HG02759 (cell line): ENCODE measurements at regions not wholly inside any gene's neighbourhood (a gene's known extent, or its start where the extent isn't known, plus 50 kb on each side); places are given as distances from the start of the nearest gene placed in this dataset.
A peak's percentile ranks its signal among the peaks of the same experiment; 100 is the strongest.
"Not testable (repeated sequence)": the region's sequence is repeated elsewhere in the genome, so short reads cannot be mapped to it uniquely, and the experiment has no call there.

Source experiments
- ATAC-seq: cut with Tn5 transposase; IDR thresholded peaks from one replicate; pipeline ENCODE4 v1.9.1; 2021; ENCODE audit warnings: mild to moderate bottlenecking, moderate library complexity; ENCODE audit not compliant: unreplicated experiment

DNA sequence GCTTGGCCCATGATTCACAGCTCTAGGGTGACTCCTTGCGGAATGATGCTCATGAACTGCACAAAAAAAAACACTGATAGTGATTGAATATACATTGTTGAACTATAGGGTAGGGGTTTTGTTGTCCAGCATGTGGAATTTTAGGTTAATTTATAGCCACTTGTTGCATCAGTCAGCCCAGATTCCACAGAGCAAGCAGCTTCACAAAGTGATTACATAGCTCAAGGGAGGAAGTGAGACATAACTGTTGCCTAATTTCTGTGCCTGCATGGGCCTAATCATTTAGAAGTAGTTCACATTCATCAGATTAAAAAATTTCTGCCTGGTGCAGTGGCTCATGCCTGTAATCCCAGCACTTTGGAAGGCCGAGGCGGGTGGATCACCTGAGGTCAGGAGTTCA, 142.2 kb upstream of the ZNF722 start:
- not testable (repeated sequence) for ATAC-seq

DNA sequence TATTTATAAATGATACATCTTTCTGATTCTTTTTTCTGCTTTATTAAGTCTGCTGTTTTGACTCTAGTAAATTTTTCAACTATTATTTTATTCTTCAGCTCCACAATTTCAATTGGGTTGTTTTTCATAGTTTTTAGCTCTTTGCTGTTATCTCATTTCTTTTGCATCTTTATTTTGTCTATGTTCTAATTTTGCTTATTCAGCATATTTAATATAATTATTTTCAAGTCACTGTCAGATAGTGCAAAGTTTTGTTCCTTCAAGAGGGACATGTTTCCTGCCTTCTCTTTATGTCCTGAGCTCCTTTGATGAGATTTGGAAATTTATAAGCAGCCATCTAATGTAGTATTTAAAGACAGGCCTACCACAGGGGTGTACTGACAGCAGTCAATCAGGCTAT, 131.5 kb upstream of the ZNF722 start:
- ATAC-seq, result no peak

DNA sequence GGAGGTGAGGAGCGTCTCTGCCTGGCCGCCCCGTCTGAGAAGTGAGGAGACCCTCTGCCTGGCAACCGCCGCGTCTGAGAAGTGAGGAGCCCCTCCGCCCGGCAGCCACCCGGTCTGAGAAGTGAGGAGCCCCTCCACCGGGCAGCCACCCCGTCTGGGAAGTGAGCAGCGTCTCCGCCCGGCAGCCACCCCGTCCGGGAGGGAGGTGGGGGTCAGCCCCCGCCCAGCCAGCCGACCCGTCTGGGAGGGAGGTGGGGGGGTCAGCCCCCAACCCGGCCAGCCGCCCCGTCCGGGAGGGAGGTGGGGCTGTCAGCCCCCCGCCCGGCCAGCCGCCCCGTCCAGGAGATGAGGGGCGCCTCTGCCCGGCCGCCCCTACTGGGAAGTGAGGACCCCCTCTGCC, 124.4 kb upstream of the ZNF722 start:
- ATAC-seq, result not testable (repeated sequence)

DNA sequence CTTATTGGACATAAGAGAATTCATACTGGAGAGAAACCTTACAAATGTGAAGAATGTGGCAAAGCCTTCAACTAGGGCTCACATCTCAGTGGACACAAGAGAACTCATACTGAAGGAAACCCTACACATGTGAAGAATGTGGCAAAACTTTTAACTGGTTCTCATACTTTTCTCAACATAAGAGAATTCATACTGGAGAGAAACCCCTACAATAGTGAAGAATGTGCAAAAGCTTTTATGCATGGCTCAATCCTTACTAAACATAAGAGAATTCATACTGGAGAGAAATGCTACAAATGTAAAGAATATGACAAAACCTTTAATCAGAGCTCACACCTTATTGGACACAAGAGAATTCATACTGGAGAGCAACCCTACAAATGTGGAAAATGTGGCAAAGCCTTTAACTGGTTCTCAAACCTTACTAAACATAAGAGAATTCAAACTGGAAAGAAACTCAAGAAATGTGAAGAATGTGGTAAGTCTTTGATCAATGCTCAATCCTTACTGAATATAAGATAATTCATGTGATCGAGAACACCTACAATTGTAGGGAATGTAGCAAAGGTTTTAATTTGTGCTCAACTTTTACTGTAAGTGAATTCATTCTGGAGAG, 121.8 kb upstream of the ZNF722 start:
- no peak for ATAC-seq

DNA sequence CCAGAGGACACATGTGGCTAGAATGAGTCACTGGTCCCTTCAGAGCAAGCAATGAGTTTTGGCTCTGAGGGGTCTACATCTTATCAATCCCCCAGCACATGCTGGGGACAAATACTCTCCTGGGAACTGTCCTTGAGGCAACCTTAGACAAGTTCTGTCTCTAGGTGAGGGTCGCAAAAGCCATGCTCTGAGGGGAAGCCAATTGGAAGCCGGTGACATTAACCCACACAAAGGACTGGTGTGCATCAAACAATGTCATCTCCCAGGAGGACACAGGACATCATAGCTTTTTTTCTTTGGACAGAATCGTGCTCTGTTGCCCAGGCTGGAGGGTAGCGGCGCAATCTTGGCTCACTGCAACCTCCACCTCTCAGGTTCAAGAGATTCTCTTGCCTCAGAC, 111.6 kb upstream of the ZNF722 start:
- ATAC-seq, result no peak

DNA sequence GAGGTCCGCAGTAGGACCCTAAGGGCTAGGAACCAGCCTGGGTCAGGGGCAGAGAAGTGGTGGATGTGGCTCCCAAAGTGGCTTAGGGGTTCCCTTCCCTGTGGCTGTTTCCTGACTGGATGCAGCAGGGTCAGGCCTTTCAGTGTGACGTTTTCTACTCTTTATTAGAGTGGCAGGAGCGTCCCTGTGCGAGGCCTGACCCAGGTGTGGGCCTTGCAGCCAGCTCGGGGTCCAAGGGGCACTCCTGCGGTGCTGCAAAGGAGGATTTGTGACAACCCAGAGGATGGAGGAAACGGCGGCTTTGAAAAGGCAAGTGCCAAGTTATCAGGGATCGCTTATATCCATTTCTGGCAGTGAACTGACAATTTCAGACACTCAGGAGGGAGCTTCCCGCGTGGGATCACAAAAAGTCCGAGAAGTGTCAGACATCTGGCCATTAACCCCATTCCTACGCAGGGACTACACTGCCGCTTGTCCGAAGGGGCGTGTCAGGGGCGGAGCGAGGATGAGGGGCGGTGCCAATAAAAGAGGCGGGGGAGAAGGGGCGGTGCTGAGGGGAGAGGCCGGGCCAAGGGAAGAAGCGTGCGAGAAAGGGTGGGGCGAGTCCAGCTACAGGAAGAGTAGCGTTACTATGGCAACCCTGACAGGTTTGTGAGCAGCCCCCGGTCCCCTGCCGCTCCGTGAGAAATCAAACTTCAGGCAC, 98.8 kb upstream of the ZNF722 start:
- no peak for ATAC-seq

DNA sequence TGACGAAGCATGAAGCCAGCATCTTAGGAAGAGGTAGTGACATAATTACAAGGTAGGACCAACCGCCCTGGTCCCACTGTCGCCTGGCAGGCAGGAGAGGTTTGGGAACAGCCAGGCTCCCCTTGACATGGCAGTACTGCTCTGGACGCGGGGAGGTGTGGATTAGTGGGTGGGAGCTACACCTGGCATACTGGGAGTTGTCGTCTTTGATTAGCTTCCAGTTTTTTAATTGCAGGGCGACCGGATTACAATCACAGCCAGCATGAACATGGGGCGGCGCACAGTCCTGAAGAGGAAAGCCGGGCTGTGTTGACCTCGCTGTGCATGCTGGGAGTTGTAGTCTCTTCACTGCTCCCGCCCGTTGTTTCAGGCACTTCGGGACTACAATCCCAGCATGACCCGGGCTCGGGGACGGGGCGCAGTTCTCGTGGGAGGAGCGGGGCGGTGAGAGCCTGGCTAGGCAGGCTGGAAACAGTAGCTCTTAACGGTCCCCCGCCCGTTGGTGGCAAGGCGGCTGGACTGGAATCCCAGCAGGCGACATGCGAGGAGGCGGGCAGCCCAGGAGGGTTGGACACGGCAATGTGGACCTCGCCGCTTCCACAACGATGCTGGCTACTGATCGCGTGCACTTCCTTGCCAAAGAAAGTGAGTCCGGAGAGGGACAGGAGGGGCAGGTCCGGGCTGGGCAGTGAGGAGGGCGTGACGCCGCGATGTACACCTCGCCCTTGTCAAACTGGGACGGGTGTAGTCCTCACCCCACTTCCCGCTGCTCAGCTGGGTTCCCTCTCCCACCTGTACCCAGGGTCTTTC, 98.0 kb upstream of the ZNF722 start:
- no peak for ATAC-seq

DNA sequence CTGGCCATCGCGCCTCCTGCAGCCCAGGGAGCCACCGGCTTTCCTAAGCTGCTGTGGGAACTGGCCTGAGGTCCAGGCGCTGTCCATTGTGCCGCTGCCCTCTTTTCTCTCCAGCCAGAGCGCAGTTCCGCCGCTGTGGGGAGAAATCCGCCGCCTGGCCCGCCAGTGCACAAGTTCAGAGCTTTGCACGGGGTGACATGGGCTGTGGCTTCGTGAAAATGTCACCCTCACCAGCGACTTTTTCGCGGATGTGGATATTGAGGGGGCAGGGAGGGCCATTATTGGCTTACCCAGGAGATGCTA, 97.5 kb upstream of the ZNF722 start:
- ATAC-seq, result not testable (repeated sequence)

DNA sequence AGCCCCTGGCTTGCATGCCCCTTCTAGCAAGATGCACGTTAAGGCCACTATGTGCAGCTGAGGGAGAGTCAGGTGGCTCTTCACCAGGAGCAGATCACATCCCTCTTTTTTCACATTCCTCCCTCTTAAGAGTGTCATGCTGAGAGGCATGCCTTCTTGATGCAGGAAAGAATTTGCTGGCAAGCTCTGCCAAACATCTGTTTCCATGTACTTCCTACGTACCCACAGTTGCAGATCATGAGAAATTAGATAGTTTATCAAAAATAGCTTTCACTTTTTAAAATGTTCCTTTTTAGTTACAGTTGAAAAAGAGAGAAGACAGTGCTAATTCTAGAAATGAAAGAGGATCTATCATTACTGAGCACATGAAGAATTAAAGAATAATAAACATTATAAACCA, 79.7 kb upstream of the ZNF722 start:
- no peak for ATAC-seq

DNA sequence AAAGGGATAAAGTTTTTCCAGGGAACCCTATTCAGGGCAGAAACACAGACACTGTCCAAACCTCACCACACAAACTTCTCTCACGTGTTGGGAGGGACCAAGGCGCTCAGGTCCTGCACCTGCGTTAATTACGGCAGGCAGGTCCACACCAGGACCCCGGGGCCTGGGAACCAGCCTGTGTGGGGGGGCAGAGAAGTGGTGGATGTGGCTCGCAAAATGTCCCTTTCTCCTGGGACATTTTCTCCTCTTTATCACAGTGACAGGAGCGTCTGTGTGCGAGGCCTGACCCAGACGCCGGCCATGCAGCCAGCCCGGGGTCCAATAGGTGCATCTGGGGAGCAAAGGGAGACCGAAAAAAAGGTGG, 73.4 kb upstream of the ZNF722 start:
- ATAC-seq, result no peak

DNA sequence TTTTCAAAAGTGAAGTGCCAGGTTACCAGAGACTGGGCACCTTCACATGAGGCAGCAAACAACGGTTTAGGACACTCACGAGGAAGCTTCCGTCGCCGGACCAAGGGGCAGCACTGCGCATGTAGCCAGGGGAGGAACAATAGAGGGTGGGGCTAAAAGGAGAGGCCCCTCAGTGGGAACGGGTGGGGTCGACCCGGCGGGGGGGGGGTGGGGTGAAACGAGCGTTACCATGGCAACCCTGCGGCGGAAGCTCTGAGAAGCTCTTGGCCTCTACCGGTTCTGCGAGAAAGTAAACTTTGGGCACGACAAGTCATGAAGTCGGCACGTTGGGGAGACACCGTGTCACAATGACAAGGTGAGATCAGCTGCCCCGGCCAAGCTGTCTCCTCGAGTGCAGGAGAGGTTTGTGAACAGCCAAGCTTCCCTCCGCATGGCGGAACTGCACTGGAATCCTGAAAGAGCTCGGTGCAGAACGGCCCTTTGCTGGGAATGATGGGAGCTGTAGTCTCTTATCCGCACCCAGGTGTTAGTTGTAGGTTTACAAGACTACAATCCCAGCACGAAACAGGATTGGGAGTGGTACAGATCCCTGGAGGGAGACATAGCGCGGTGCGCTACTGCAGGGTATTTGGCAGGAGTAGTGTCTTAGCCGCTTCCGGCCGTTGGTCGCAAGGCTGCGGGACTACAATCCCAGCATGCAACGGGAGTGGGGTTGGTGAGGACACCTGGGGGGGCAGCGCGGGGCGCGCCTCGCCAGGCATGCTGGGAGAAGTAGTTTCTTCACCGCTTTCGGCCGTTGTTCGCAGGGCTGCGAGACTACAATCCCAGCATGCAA, 72.8 kb upstream of the ZNF722 start:
- peak; percentile 50 for ATAC-seq

DNA sequence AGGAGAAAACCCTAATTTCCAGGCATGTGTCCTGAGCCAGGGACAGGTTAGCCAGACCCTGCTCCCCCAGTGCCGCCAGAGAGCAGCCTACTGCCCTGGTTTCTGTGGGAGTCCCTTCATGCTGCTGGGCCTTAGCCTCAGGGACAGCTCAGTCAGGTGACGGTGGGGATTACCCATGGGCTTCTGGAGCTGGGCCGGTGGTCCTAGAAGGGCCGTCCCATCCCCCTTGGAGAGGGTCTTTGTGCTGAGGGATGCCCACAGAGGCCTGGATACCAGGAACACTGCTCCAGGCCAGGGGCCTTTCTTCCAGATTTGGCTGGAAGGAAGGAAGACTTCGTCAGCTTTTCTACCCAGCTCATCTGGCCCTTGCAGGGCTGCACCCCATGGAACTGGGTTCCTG, 71.4 kb upstream of the ZNF722 start:
- ATAC-seq, result no peak

DNA sequence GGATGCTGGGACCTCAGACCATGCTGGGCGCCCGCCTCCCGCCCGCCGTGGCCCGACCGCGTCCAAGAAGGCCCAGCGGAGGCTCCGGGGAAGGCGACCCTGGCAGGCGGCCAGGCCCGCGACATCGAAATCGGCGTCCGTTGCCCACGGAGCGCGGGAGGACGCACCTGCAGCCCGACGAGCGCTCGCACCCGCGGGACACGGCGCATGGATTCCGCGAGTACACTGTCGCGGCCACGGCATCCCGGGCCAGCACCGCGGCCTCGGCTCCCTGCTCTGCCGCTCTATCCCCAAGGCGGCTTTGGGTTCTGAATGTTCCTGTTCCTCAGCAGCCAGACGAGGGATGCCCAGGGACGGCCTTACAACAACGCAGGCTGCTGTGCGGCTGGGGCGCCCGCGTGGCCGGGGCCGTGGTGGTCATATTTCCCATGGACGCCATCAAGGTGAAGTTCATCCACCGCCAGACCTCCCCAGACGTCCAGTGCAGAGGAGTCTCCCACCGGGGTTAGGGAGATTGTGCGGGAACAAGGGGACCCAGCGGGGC, 67.5 kb upstream of the ZNF722 start:
- ATAC-seq, result no peak

DNA sequence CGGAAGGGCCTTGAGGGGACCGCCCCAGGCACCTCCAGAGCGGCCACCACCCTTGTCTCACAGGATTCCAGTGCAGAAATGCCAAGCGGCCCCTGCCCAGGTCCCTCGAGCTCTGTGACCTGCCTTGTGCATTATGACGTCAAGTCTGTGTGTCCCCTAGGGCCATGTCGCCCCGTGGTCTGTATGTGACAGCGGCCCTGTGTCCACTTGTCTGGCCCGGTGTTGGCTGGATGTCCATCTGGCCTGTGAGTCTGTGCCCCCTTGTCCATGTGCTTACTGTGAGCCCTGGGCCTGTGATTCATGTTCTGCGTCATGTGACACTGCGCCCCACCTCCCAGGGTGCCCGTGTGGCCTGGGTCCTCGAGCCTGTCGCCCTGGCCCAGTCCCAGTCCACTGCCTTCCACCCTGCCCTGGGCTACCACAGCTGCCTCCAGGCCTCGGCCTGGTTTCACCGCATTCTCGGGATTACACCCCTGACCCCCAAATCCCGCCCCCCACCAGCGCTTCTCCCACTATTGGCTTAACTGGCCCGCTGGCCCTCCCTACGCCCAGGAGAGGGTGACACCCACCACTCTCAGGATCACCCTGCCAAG, 66.6 kb upstream of the ZNF722 start:
- no peak for ATAC-seq
